HCT116 (cell line): ENCODE measurements at regions not wholly inside any gene's neighbourhood (a gene's known extent, or its start where the extent isn't known, plus 50 kb on each side); places are given as distances from the start of the nearest gene placed in this dataset.

Experiments used
- ATAC-seq: fragments of 200-7000 bp; cut with Tn5 transposase; 2 replicates; pipeline ENCODE4 v1.9.1; 2020; ENCODE audit warnings: mild to moderate bottlenecking, moderate library complexity
- BruUV-seq: library from RNA; stranded (reverse); fragments of 400-500 nt; replicated peaks from 2 replicates; lab custom pipeline; 2021; lab: Mats Ljungman, UMichigan
- CTCF ChIA-PET: fragments of 300-600 bp; sonication (Branson Sonifier 250); formaldehyde crosslinking; loops from one replicate; lab custom pipeline; 2021; ENCODE audit warnings: antibody characterized with exemption; lab: Charles Lee
- POLR2A ChIA-PET: fragments of 300-600, 350-600 bp; sonication (Branson Sonifier 250); formaldehyde crosslinking; loops from one replicate; lab custom pipeline; 2021; ENCODE audit warnings: antibody characterized with exemption; lab: Charles Lee
- RAD21 ChIA-PET, 2 experiments: fragments of 300-600 bp; sonication (Branson Sonifier 250); formaldehyde crosslinking; loops; one replicate each; lab custom pipeline; 2023; ENCODE audit warnings: low total read pairs in 2 of 2; ENCODE audit not compliant: uncharacterized antibody in 2 of 2, unreplicated experiment in 2 of 2, low non-redundant PET in 1 of 2; lab: Charles Lee
- DNase-seq: peaks from one replicate; pipeline ENCODE4 v3.0.0-alpha.2; 2010; ENCODE audit warnings: low read depth, low spot score
- H2AFZ ChIP-seq: fragments of 200-600 bp; shearing (Covaris generic), sonication (generic); 2 replicates; pipeline ENCODE4 v1.6.1; 2017; ENCODE audit warnings: low read depth, mixed run types, mixed read lengths, antibody characterized with exemption, low read length; ENCODE audit not compliant: poor library complexity, severe bottlenecking
- H3K27ac ChIP-seq: 2 replicates; pipeline ENCODE4 v1.5.1; 2012; ENCODE audit warnings: low read depth, low read length
- H3K27me3 ChIP-seq: fragments of 200-600 bp; sonication (generic); 2 replicates; pipeline ENCODE4 v1.6.1; 2016; ENCODE audit warnings: mixed run types, low read length, mixed read lengths; ENCODE audit not compliant: insufficient read depth
- H3K36me3 ChIP-seq, 2 experiments: fragments of 200-500 bp in 1 of 2; fragments of 200-600 bp in 1 of 2; sonication (Bioruptor generic) in 1 of 2; sonication (generic) in 1 of 2; 2 replicates each; pipeline versions ENCODE4 v1.5.1 to v1.6.1; 2014 to 2016; ENCODE audit warnings: low read length in 2 of 2, inconsistent platforms in 1 of 2, mixed read lengths in 1 of 2, mixed run types in 1 of 2; ENCODE audit not compliant: insufficient read depth in 2 of 2, control insufficient read depth in 1 of 2
- H3K4me1 ChIP-seq, 2 experiments: fragments of 200-600 bp in 1 of 2; sonication (generic) in 1 of 2; 2 replicates each; pipeline versions ENCODE4 v1.5.1 to v1.6.1; 2012 to 2017; ENCODE audit warnings: low read length in 2 of 2, inconsistent platforms in 1 of 2, mild to moderate bottlenecking in 1 of 2, mixed read lengths in 1 of 2, mixed run types in 1 of 2, moderate library complexity in 1 of 2; ENCODE audit not compliant: insufficient read depth in 2 of 2, control insufficient read depth in 1 of 2
- H3K4me2 ChIP-seq: fragments of 200-600 bp; sonication (generic); 2 replicates; pipeline ENCODE4 v1.6.1; 2017; ENCODE audit warnings: mixed run types, low read length, mixed read lengths
- H3K4me3 ChIP-seq, 2 experiments: fragments of 200-600 bp in 1 of 2; sonication (generic) in 1 of 2; replicated peaks in 1 of 2; 2 replicates each; pipeline ENCODE4 v1.5.1; 2011 to 2016; ENCODE audit warnings: low read length in 2 of 2, control low read depth in 1 of 2, low read depth in 1 of 2, mild to moderate bottlenecking in 1 of 2, mixed read lengths in 1 of 2, mixed run types in 1 of 2
- H3K79me2 ChIP-seq: fragments of 200-600 bp; sonication (generic); 2 replicates; pipeline ENCODE4 v1.6.1; 2017; ENCODE audit warnings: mild to moderate bottlenecking, mixed run types, low read length, moderate library complexity, mixed read lengths; ENCODE audit not compliant: insufficient read depth
- H3K9ac ChIP-seq: fragments of 200-600 bp; sonication (generic); 2 replicates; pipeline ENCODE4 v1.6.1; 2016; ENCODE audit warnings: low read length, mixed read lengths
- H3K9me2 ChIP-seq: fragments of 200-600 bp; sonication (generic), shearing (Covaris generic); 2 replicates; pipeline ENCODE4 v1.6.1; 2017; ENCODE audit warnings: mixed run types, mild to moderate bottlenecking, moderate library complexity; ENCODE audit not compliant: insufficient read depth
- H3K9me3 ChIP-seq, 2 experiments: fragments of 200-500 bp in 1 of 2; fragments of 200-600 bp in 1 of 2; sonication (Bioruptor generic) in 1 of 2; sonication (generic) in 1 of 2; 2 replicates each; pipeline ENCODE4 v1.6.1; 2014 to 2017; ENCODE audit warnings: low read length in 2 of 2, mixed read lengths in 2 of 2, inconsistent platforms in 1 of 2, low read depth in 1 of 2, mild to moderate bottlenecking in 1 of 2, mixed run types in 1 of 2, moderate library complexity in 1 of 2; ENCODE audit not compliant: control insufficient read depth in 1 of 2, insufficient read depth in 1 of 2
- H4K20me1 ChIP-seq: fragments of 200-600 bp; sonication (generic), shearing (Covaris generic); 2 replicates; pipeline ENCODE4 v1.6.1; 2017; ENCODE audit warnings: mixed run types, mild to moderate bottlenecking, moderate library complexity; ENCODE audit not compliant: insufficient read depth
- ATF3 ChIP-seq: IDR thresholded peaks from 2 replicates; pipeline ENCODE4 v1.6.1; 2012
- CBX3 ChIP-seq: IDR thresholded peaks from 2 replicates; pipeline ENCODE4 v1.6.1; 2012; ENCODE audit warnings: low read depth
- CEBPB ChIP-seq: IDR thresholded peaks from 2 replicates; pipeline ENCODE4 v1.6.1; 2012; ENCODE audit warnings: low read depth
- CTCF ChIP-seq, 3 experiments: fragments of 200-600 bp in 1 of 3; sonication (generic) in 1 of 3; IDR thresholded peaks in 2 of 3; conservative IDR thresholded peaks in 1 of 3; 2 replicates each; pipeline ENCODE4 v1.5.1; 2012 to 2017; ENCODE audit warnings: low read depth in 2 of 3, low read length in 2 of 3, antibody characterized with exemption in 1 of 3, borderline replicate concordance in 1 of 3, control low read depth in 1 of 3, mild to moderate bottlenecking in 1 of 3, mixed read lengths in 1 of 3, mixed run types in 1 of 3, moderate library complexity in 1 of 3; ENCODE audit not compliant: insufficient read depth in 1 of 3
- JUND ChIP-seq: IDR thresholded peaks from 2 replicates; pipeline ENCODE4 v1.6.1; 2012
- MAX ChIP-seq: IDR thresholded peaks from 2 replicates; pipeline ENCODE4 v1.6.1; 2012
- POLR2A ChIP-seq: IDR thresholded peaks from 2 replicates; pipeline ENCODE4 v1.7.0; 2011; ENCODE audit warnings: borderline replicate concordance; ENCODE audit not compliant: insufficient read depth, insufficient read length; ENCODE audit errors: extremely low read depth
- POLR2AphosphoS5 ChIP-seq: IDR thresholded peaks from 2 replicates; pipeline ENCODE4 v1.6.1; 2011; ENCODE audit warnings: mild to moderate bottlenecking, low read depth, low read length, moderate library complexity
- RAD21 ChIP-seq: IDR thresholded peaks from 2 replicates; pipeline ENCODE4 v1.6.1; 2012; ENCODE audit warnings: low read depth, mild to moderate bottlenecking
- REST ChIP-seq: IDR thresholded peaks from 2 replicates; pipeline ENCODE4 v1.6.1; 2012; ENCODE audit warnings: low read depth
- SIN3A ChIP-seq: IDR thresholded peaks from 2 replicates; pipeline ENCODE4 v1.6.1; 2012; ENCODE audit warnings: low read depth
- SRF ChIP-seq: IDR thresholded peaks from 2 replicates; pipeline ENCODE4 v1.6.1; 2012; ENCODE audit warnings: low read depth
- TCF7L2 ChIP-seq: IDR thresholded peaks from 2 replicates; pipeline ENCODE4 v1.7.0; 2011; ENCODE audit warnings: borderline replicate concordance, inconsistent platforms; ENCODE audit not compliant: insufficient read depth, insufficient read length; ENCODE audit errors: extremely low read depth
- ZBTB33 ChIP-seq: IDR thresholded peaks from 2 replicates; pipeline ENCODE4 v1.6.1; 2011; ENCODE audit warnings: mild to moderate bottlenecking, low read length, moderate library complexity; ENCODE audit not compliant: insufficient replicate concordance; ENCODE audit errors: extremely low read depth
- ZFX ChIP-seq: fragments of 450-650 bp; IDR thresholded peaks from 2 replicates; pipeline ENCODE4 v1.6.1; 2017
- ZNF274 ChIP-seq: fragments of 200-500 bp; sonication (Bioruptor generic); IDR thresholded peaks from 2 replicates; pipeline ENCODE4 v1.6.1; 2014; ENCODE audit warnings: mild to moderate bottlenecking, low read depth, low read length, inconsistent platforms
- intact Hi-C: fragments of 100-400 bp; cut with micrococcal nuclease; formaldehyde crosslinking; loops from 2 replicates; pipeline ENCODE4 v1.10.0; 2022

GRCh38 chr10:31603235-31604087, 284.4 kb downstream of the ZEB1 start (continued):
- TF ChIP-seq ZNF274, result no peak
- no peak for TF ChIP-seq CEBPB
- TF ChIP-seq POLR2A, result no peak
- peak; percentile 66 for TF ChIP-seq TCF7L2

GRCh38 chr10:31602541-31603234, 283.7 kb downstream of the ZEB1 start:
- no peak for ATAC-seq
- Histone ChIP-seq H3K9me2 (no peaks in the 10 kb centered on the region), H3K36me3 (no peaks in the 10 kb centered on the region), H3K9ac (peak overlapping the region; percentile 75), H3K4me3 (peak overlapping the region; percentile 60 to 67), H3K27ac (peak overlapping the region; percentile 61; the same call in 1 of the 2 replicates), H2AFZ (peak overlapping the region; percentile 80), H4K20me1 (no peaks in the 10 kb centered on the region), H3K79me2 (no peaks in the 10 kb centered on the region), H3K4me1 (peaks cover 9 to 32% of the 10 kb centered on the region in 2 experiments), H3K27me3 (no peaks in the 10 kb centered on the region), H3K4me2 (peak overlapping the region; percentile 98), H3K9me3 (no peaks in the 10 kb centered on the region)
- POLR2A ChIA-PET, result interaction anchor here (1.3 kb wide), 1 partner anchor 8 kb away, joined by 4 read pairs; no protein-coding TSS in a partner anchor
- no peak for DNase-seq
- intact Hi-C loops, result loop anchor here (10.0 kb wide), 1 partner anchor 278 kb away; no protein-coding TSS in a partner anchor
- RAD21 ChIA-PET, result no interaction called here
- CTCF ChIA-PET, result no interaction called here
- TSS peak; percentile 94 for BruUV-seq
- TF ChIP-seq REST (no peak), JUND (no peak), POLR2AphosphoS5 (no peak), MAX (no peak), SRF (no peak), ZBTB33 (no peak), CTCF (IDR thresholded peaks at IDR 0.05 in 2 of 3, conservative IDR thresholded peaks at IDR 0.05 in 1 of 3; ENCODE audit: borderline replicate concordance in 1 of 3, insufficient read depth in 1 of 3, low read depth in 2 of 3, low read length in 2 of 3) (no peak), ZFX (no peak), ATF3 (no peak), RAD21 (no peak), SIN3A (no peak), CBX3 (no peak)
